ENCODE measurements at regions not wholly inside any gene's neighbourhood (a gene's known extent, or its start where the extent isn't known, plus 50 kb on each side); places are given as distances from the start of the nearest gene placed in this dataset.
A peak's percentile ranks its signal among the peaks of the same experiment; 100 is the strongest.

DNA sequence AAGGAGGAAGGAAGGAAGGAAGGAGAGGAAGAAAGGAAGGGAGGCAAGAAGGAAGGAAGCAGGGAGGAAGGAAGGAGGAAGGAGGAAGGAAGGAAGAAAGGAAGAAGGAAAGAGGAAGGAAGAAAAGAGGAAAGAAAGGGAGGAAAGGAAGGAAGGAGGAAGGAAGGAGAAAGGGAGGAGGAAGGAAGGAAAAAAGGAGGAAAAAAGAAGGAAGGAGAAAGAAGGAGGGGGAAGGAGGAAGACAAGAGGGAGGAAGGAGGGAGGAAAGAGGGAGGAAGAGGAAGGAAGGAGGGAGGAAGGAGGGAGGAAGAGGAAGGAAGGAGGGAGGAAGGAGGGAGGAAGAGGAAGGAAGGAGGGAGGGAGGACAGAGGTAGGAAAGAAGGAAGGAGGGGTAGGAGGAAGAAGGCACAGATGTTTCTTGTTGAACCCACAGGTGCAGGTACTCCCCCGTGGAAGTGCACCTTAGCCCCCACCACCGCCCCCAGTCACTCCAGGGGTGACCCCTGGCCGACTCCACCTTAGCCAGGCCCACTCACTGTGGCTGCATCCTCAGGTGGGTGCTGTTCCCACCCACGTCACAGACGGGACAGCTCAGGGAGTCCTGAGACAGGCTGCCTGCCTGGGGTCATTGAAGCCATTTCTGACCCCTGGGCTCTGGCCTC lies 57.9 kb upstream of the TTC34 start:
- Histone ChIP-seq H3K4me1 (ENCODE audit: control insufficient read depth, insufficient read depth, low read length) (peaks cover 23% of the 10 kb centered on the region), H3K27ac (ENCODE audit: low read depth, low read length) (no peak overlapping the region), H3K9me3 (ENCODE audit: control insufficient read depth, insufficient read depth, low read length) (no peaks in the 10 kb centered on the region), H3K4me3 (ENCODE audit: low read depth, low read length) (no peak overlapping the region), H3K27me3 (ENCODE audit: control insufficient read depth, insufficient read depth, low read length) (peaks cover 6% of the 10 kb centered on the region), H3K36me3 (ENCODE audit: control insufficient read depth, insufficient read depth, low read length) (no peaks in the 10 kb centered on the region)
- WGBS (ENCODE audit: insufficient coverage): 95% methylated on average over 5 of the region's 5 CpGs
- no peak for DNase-seq (ENCODE audit: low read depth in 4 of 6, low spot score in 6 of 6)

DNA sequence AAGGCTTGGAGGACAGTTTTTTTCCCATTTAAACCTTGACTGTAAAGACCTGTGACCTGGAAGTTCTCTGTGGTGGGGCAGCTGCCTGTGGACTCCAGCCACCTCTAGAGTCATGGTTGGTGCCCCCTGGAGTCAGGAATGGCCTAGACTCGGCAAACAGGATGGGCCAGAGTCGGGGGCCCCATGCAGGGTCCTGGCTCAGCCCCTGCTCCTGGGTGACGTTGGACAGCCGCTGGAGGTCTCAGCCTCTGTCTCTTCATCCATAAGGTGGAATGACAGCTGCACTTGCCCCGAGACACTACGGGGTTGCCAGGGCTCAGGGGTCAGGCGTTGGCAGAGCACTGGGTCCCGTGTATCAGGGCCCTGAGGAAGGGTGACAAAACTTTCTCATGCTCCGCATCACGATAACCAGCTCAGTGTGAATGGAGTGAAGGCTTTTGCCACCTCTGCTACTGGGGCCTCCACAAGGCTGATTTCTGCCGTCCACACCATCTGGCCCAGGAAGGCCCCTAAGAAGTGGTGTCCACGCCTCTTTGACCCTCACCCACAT lies 58.5 kb upstream of the TTC34 start:
- 67% methylated on average over 7 of the region's 12 CpGs for WGBS (ENCODE audit: insufficient coverage)
- Histone ChIP-seq H3K27ac (ENCODE audit: low read depth, low read length) (no peak overlapping the region), H3K9me3 (ENCODE audit: control insufficient read depth, insufficient read depth, low read length) (no peaks in the 10 kb centered on the region), H3K36me3 (ENCODE audit: control insufficient read depth, insufficient read depth, low read length) (no peaks in the 10 kb centered on the region), H3K4me1 (ENCODE audit: control insufficient read depth, insufficient read depth, low read length) (peaks cover 23% of the 10 kb centered on the region), H3K27me3 (ENCODE audit: control insufficient read depth, insufficient read depth, low read length) (peaks cover 6% of the 10 kb centered on the region), H3K4me3 (ENCODE audit: low read depth, low read length) (no peak overlapping the region)
- no peak for DNase-seq (ENCODE audit: low read depth in 4 of 6, low spot score in 6 of 6)

DNA sequence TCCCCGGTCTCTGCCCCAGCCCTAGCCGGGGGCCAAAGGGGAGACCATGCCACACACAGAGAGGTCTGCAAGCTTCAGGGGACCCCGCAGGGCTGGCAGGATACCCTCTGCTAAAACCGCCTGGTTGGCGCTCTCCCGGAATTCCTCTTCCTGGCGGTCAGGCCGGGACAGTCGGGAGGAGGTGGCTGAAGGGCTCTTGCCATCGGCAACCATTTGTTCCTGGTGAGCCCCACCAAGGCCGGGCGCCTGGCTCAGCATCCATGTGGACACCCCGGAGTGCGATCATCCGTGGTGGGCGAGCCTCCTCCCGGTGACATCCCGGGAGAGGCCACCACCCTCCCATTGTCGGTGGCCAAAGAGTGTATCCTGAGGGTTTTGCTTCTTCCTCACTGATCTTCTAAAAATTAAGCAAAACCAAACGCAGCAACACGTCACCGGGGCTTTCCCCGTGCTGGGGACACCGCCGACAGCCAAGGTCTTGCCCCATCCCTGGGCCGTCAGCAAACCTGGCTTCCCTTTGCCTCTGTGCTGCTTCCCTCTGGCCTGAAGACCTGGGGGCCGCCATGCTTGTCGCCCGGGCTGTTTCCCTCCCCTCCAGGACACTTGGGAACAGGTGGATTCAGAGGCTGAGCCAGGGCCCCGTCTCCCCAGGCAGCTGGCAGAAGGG lies 59.1 kb upstream of the TTC34 start:
- DNase-seq (ENCODE audit: low read depth in 4 of 6, low spot score in 6 of 6): no peak
- WGBS (ENCODE audit: insufficient coverage): 94% methylated on average over 21 of the region's 30 CpGs
- Histone ChIP-seq H3K4me1 (ENCODE audit: control insufficient read depth, insufficient read depth, low read length) (peaks cover 19% of the 10 kb centered on the region), H3K27me3 (ENCODE audit: control insufficient read depth, insufficient read depth, low read length) (peaks cover under 1% of the 10 kb centered on the region), H3K36me3 (ENCODE audit: control insufficient read depth, insufficient read depth, low read length) (no peaks in the 10 kb centered on the region), H3K4me3 (ENCODE audit: low read depth, low read length) (no peak overlapping the region), H3K27ac (ENCODE audit: low read depth, low read length) (no peak overlapping the region), H3K9me3 (ENCODE audit: control insufficient read depth, insufficient read depth, low read length) (no peaks in the 10 kb centered on the region)

DNA sequence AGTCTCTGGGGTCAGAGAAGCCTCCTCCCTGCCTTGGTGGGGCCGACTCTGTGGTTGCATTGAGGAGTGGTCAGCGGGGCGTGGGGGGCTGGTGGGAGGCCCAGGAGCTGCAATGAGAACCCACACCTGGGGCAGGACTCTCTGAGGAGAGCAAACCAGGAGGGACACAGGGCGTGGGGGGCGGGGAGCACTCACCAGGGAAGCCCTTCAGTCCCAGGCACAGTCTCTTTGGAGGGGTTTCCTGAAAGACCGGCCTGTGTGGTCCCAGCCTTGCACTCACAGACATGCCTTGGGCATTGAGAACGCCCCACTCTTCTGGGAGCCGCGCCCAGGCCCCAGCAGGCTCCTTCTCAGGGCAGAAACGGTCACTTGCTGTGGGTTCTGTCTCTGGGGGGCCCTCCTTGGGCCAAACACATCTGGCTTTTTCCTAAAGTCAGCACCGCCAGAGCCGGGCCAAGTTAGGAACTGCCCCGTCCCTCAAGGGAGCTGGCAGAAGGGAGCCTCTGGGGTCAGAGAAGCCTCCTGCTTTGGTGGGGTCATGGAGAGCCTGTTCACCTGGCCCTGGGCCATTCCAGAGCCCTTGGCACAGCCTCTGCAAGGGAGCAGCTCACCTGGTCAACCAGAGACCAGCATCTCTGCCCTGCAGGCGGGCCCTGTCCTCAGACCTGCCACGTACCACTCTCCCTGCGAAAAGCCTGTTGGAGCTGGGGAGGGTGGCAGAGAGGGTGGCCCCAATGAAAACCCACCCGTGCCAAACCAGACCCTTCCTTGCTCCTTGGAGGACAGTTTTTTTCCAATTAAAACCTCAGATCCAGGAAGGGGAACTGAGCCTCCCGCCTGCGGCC lies 59.9 kb upstream of the TTC34 start:
- H3K4me3 ChIP-seq (ENCODE audit: low read depth, low read length): no peak overlapping the region
- no peaks in the 10 kb centered on the region for H3K9me3 ChIP-seq (ENCODE audit: control insufficient read depth, insufficient read depth, low read length)
- no peak for DNase-seq (ENCODE audit: low read depth in 4 of 6, low spot score in 6 of 6)
- H3K27me3 ChIP-seq (ENCODE audit: control insufficient read depth, insufficient read depth, low read length): no peaks in the 10 kb centered on the region
- WGBS (ENCODE audit: insufficient coverage): 80% methylated on average over 17 of the region's 19 CpGs
- H3K4me1 ChIP-seq (ENCODE audit: control insufficient read depth, insufficient read depth, low read length): peaks cover 12% of the 10 kb centered on the region
- H3K36me3 ChIP-seq (ENCODE audit: control insufficient read depth, insufficient read depth, low read length): no peaks in the 10 kb centered on the region
- H3K27ac ChIP-seq (ENCODE audit: low read depth, low read length): no peak overlapping the region

DNA sequence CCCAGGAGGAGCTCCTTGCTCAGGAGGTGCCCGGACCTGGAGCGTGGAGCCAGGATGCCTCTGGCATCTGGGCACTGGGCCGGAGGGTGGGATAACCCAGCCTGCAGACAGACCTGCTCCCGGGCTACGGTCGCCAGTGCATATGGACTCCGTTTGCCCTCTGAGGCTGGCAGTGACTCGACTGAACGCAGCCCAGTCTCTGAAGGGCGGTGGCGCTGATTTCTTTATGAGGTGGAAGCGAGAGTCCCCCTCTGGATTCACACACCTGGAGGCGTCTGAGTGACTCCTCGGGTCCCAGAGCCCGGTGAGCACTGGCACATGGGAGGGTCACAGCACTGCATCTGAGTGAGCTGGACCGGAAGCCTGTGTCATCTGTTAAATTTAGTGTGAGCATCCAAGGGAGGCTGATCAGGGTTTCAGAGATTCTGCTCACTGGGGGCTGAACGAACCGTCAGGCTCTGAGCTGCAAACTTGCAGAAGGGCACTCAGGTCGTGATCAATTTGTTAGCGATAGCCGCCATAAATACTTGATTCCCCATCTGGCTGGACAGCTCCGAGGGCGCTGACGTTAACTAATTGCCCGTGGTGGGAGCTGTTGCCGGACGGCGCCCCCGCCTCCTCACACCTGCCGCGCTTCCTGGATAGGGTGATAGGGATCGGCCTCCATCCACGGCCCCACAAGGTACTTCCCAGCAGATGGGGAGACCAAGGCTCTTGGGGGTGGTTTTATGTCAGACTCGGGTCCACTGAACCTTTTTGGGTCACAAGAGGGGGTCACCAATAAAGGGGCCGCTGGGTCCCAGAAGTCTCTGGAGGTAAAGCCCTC lies 60.7 kb upstream of the TTC34 start:
- H3K36me3 ChIP-seq (ENCODE audit: control insufficient read depth, insufficient read depth, low read length): no peaks in the 10 kb centered on the region
- 72% methylated on average over 31 of the region's 35 CpGs for WGBS (ENCODE audit: insufficient coverage)
- peak in 1 of 6 donors; percentile 18 for DNase-seq (ENCODE audit: low read depth in 4 of 6, low spot score in 6 of 6)
- peaks cover 3% of the 10 kb centered on the region for H3K4me1 ChIP-seq (ENCODE audit: control insufficient read depth, insufficient read depth, low read length)
- H3K4me3 ChIP-seq (ENCODE audit: low read depth, low read length): no peak overlapping the region
- no peaks in the 10 kb centered on the region for H3K27me3 ChIP-seq (ENCODE audit: control insufficient read depth, insufficient read depth, low read length)
- H3K9me3 ChIP-seq (ENCODE audit: control insufficient read depth, insufficient read depth, low read length): no peaks in the 10 kb centered on the region
- H3K27ac ChIP-seq (ENCODE audit: low read depth, low read length): no peak overlapping the region

DNA sequence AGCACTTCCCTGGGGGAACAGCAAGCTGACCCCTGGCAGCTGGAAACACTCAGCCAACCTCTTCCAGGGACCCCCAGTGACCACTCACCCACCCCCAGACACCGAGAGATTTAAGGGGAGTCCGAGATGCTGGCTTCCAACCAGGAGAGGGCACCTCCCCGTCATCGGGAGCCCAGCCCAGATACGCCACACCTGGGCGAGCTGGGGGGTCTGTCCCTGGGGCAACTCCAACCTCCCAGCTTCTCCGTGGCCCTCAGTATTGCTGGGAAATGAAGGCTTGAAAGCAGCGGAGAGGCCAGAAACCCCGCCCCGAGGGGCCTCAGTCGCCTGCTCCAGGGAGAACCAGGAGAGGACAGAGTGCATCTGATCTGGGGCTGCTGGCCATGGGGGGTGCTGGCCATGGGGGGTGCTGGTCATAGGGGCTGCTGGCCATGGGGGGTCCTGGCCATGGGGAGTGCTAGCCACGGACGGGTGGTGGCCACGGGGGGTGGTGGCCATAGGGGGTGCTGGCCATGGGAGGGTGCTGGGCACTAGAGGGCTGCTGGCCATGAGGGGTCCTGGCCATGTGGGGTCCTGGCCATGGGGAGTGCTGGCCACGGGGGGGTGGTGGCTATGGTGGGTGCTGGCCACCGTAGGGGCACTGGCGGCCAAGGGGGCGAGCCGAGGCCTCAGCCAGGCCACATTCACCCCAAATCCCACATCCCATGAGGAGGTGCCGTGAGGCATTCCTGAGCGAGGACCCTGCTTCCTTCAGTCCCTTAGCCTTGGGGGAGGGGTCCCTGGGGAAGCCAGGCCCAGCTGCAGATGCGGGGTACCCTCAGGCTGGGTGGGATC lies 61.5 kb upstream of the TTC34 start:
- Histone ChIP-seq H3K4me1 (ENCODE audit: control insufficient read depth, insufficient read depth, low read length) (no peaks in the 10 kb centered on the region), H3K4me3 (ENCODE audit: low read depth, low read length) (no peak overlapping the region), H3K9me3 (ENCODE audit: control insufficient read depth, insufficient read depth, low read length) (no peaks in the 10 kb centered on the region), H3K27ac (ENCODE audit: low read depth, low read length) (no peak overlapping the region), H3K27me3 (ENCODE audit: control insufficient read depth, insufficient read depth, low read length) (no peaks in the 10 kb centered on the region), H3K36me3 (ENCODE audit: control insufficient read depth, insufficient read depth, low read length) (no peaks in the 10 kb centered on the region)
- no peak for DNase-seq (ENCODE audit: low read depth in 4 of 6, low spot score in 6 of 6)
- WGBS (ENCODE audit: insufficient coverage): 91% methylated on average over 20 of the region's 22 CpGs

DNA sequence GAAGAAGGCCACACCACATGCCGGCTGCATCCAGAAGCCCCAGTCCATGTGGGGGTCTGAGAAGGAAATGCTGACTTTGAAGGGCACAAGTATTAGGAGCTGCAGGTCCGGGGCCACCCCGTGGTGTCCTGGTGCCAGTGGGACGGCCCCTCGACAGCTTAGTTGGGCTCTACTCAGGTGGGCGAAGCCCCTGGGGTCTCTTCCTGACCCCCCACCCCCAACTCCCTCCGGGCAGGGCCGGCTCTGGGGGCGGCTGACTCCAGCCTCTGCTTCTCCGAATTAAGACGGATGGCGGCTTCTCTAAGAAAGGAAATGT lies 62.1 kb upstream of the TTC34 start:
- no peaks in the 10 kb centered on the region for H3K36me3 ChIP-seq (ENCODE audit: control insufficient read depth, insufficient read depth, low read length)
- H3K27ac ChIP-seq (ENCODE audit: low read depth, low read length): no peak overlapping the region
- H3K4me1 ChIP-seq (ENCODE audit: control insufficient read depth, insufficient read depth, low read length): no peaks in the 10 kb centered on the region
- DNase-seq (ENCODE audit: low read depth in 4 of 6, low spot score in 6 of 6): no peak
- no peaks in the 10 kb centered on the region for H3K27me3 ChIP-seq (ENCODE audit: control insufficient read depth, insufficient read depth, low read length)
- 75% methylated on average over 5 of the region's 12 CpGs for WGBS (ENCODE audit: insufficient coverage)
- no peak overlapping the region for H3K4me3 ChIP-seq (ENCODE audit: low read depth, low read length)
- no peaks in the 10 kb centered on the region for H3K9me3 ChIP-seq (ENCODE audit: control insufficient read depth, insufficient read depth, low read length)

DNA sequence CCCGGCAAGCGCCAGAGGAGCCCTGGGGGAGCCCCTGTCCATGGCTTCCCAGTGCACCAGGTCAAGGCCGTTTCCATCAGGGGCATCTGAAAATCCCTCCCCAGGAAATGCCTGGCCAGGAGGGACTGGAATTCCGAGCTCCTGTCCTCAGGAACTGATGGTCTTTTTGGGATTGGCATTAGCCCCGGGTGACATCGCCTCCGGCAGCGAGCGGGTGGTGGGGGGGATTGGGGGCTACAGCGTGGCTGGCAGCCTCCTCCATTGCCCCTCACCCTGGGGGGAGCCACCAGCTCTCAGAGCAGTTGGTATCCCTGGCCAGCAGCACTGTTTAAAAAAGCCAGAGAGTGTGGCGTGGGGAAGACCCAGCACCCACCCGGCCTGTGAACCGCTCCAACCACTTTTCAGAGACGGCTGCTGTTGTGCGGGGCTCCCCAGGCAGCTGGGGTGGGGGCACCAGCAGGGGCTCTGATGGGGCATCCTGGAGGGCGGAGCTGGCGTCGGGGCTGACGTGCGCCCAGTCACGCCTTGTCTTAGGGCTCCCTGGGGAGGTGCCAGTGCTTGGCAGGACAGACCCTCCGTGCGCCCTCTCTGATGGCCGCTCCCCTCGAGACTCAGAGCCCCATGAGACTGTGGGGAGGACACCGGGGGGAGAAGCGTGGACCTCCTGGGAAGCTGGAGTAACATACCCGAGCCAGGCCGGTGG lies 62.9 kb upstream of the TTC34 start:
- Histone ChIP-seq H3K9me3 (ENCODE audit: control insufficient read depth, insufficient read depth, low read length) (no peaks in the 10 kb centered on the region), H3K4me1 (ENCODE audit: control insufficient read depth, insufficient read depth, low read length) (no peaks in the 10 kb centered on the region), H3K4me3 (ENCODE audit: low read depth, low read length) (no peak overlapping the region), H3K36me3 (ENCODE audit: control insufficient read depth, insufficient read depth, low read length) (no peaks in the 10 kb centered on the region), H3K27ac (ENCODE audit: low read depth, low read length) (no peak overlapping the region), H3K27me3 (ENCODE audit: control insufficient read depth, insufficient read depth, low read length) (no peaks in the 10 kb centered on the region)
- DNase-seq (ENCODE audit: low read depth in 4 of 6, low spot score in 6 of 6): no peak
- 74% methylated on average over 22 of the region's 29 CpGs for WGBS (ENCODE audit: insufficient coverage)
